Stimulated activated CD8-positive, alpha-beta memory T cell treated with anti-CD3 and anti-CD28 coated beads, Interleukin-7, amount 100 ng/mL, for 48 hours (primary cell): ENCODE measurements at regions not wholly inside any gene's neighbourhood (a gene's known extent, or its start where the extent isn't known, plus 50 kb on each side); places are given as distances from the start of the nearest gene placed in this dataset.
A peak's percentile ranks its signal among the peaks of the same experiment; 100 is the strongest.
"Not testable (repeated sequence)": the region's sequence is repeated elsewhere in the genome, so short reads cannot be mapped to it uniquely, and the experiment has no call there.

Experiments used
- DNase-seq, 2 donors: peaks; one replicate each; pipeline ENCODE4 v3.0.0-alpha.2; 2020; ENCODE audit warnings: low read depth in 1 of 2; ENCODE audit errors: extremely low read depth in 1 of 2

DNA sequence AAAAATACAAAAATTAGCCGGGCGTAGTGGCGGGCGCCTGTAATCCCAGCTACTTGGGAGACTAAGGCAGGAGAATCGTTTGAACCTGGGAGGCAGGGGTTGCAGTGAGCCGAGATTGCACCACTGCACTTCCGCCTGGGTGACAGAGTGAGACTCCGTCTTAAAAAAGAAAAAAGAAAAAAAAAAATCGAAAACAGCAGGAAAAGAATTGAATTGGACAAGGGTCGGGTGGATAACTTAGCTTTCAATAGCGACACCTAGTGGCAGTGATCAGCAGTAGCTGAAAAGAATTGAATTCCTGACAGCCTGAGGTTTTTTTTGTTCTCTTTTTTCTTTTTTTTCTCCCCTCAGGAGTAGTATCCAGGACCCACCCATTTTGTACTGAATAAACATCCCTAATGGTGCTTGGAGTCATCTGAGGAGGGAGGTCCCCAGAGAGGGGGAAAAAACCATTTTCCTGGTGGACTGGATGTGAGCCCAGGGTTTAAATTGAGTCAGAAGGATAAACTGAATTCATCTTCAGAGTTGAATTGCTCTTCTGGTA lies 55.1 kb downstream of the CYCS start:
- peak in 1 of 2 donors; percentile 11 for DNase-seq

DNA sequence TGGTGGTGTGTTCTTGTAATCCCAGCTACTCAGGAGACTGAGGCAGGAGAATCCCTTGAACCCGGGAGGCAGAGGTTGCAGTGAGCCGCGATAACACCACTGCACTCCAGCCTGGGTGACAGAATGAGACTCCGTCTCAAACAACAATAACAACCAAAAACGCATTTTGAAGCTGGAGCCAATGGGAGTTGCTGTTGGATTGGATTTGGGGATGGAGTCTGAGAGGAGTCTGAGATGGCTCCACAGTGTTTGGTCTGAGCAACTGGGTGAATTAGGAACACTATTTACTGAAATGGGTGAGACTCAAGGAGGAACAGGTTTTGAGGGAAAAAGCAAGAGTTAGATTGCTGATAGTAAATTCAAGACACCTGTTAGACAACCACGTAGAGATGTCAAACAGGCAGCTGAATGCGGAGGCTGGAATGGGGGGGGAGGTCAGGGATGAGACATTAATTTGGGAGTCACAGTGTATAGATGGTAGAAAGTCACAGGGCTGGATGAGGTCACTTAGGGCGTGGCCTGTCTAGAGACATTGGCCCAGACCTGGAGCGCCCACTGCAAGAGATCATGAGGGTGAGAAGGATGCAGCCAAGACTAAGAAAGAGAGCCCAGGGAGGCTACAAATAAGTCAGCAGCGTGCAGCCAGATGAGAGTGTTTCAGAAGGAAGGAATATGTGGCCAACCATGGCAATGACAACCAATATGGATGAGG lies 56.4 kb downstream of the CYCS start:
- no peak for DNase-seq

DNA sequence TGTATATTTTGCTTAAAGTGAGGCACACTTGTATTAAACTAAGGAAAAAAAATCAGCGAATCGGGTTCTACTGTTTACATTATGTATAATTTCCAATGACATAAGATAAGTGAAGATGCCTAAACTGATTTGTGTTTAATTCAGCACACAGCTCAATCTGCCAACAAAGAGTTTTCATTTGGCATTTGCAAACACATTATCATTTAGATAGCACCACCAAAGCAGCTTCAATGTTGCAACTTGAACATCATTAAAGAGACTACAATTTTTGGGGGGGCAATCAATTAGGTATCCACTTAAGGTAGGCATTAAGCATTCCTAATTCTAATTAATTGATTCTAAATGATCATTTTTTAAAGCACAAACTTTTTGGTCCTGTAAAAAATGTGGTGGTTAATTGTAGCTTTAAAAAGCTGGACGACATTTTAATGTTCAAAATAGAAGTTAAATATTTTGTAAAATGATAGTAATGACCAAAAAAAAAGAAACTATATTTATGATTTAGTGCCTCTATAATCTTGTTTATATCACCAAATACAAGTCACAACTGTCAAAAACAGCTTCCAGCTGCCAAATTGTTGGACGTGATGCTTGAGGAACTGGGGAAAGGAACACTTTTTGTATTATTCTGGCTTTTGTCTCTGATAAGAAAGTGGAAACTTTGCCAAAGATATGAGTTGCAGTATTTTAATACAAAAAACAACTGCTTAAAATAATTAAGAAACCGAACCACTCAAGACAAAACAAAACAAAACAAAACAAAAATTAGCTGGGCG lies 57.1 kb downstream of the CYCS start:
- no peak for DNase-seq

DNA sequence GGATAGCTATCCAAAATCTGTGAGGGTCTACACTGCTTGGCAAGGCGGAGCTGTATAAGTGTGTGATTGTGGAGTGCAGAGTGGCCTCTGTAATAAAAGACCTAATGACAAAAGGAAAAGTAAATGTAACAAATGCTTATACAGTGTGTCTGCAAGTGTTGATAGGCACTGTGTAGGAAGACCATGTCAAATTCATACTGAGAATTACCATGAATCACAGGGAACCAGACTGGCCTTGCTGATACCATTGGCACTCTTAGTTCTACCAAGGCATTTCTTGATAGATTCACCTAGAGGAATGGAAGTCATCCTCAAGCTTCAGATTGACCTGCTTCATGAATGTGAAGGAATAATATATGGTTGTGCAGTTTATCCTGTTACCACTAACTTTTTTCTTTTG lies 58.8 kb downstream of the CYCS start:
- no peak for DNase-seq

GRCh38 chr7:25062380-25062779 lies 62.7 kb downstream of the CYCS start:
- no peak for DNase-seq

- no peak for DNase-seq
These were observed 64.5 kb downstream of the CYCS start for GRCh38 chr7:25060487-25061055.

DNA sequence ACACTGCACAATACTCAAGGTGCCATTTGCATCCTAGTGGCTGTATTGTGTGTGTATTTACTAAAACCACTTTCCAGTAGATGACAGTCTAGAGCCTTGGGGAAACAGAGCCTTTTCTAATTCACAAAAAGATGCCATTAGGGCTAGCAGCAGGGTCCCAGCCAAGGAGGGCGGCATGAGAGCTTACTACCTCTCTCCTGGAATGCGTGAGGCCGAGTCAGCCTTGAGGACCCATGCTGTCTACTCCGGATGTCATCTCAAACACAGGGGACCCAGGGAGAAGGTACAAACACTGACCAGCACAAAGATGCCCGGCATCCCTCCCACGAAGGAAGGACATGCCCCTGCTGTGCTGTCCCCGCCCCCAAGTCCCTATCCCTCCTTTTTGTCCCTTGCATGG lies 65.5 kb downstream of the CYCS start:
- no peak for DNase-seq

- DNase-seq: no peak
These were observed 68.7 kb downstream of the CYCS start for GRCh38 chr7:25056368-25056767.

DNA sequence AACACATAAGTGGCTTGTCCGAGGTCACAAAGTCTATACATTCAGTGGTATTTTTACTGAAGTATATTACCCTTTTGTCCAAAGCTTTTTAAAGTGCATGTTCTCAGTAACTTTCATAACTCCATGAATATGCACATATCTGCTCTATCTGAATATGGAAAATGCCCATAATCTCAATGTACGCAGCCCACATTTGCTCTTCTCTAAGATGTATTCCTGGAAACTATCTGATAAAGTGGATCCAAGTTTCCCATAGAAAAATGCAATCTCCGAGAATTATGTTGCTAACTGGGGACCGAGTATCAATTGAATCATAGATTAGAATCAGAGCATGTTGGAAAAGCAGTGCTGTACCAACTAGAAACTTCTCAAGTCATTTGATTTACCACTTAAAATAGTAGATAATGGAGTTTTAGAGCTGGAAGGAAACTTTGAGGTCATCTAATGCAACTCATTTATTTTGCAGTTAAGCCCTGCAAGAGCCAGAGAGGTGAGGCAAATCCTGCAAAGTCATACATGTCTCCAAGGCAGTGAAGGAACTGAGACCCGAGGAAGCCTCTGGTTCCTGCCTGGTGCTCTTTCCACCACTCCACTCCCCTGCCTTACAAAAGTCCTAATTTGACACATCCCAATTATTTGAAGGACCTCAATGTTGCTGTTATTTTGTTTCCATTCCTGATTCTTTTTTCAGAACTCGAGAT lies 69.4 kb downstream of the CYCS start:
- no peak for DNase-seq

- no peak for DNase-seq
These were observed 70.1 kb downstream of the CYCS start for GRCh38 chr7:25054819-25055519.

- no peak for DNase-seq
These were observed 70.2 kb upstream of the OSBPL3 start for GRCh38 chr7:25050223-25050622.

DNA sequence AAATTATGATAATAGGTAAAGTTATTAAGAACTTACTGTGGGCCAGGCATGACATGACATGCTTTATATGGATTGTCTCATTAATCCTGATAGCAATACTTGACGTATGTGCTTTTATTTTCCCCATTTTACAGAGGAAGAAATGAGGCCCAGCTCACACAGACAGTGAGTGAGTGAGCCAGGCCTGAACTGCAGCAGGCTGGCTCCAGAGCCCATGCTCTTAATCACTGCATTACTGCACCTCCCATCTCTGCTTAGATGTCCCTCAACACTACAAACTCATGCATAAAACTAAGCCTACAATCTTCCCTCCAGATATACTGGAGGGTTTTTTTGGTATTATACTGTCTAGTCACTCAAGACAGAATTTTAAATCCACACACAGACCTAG lies 68.5 kb upstream of the OSBPL3 start:
- DNase-seq: no peak

DNA sequence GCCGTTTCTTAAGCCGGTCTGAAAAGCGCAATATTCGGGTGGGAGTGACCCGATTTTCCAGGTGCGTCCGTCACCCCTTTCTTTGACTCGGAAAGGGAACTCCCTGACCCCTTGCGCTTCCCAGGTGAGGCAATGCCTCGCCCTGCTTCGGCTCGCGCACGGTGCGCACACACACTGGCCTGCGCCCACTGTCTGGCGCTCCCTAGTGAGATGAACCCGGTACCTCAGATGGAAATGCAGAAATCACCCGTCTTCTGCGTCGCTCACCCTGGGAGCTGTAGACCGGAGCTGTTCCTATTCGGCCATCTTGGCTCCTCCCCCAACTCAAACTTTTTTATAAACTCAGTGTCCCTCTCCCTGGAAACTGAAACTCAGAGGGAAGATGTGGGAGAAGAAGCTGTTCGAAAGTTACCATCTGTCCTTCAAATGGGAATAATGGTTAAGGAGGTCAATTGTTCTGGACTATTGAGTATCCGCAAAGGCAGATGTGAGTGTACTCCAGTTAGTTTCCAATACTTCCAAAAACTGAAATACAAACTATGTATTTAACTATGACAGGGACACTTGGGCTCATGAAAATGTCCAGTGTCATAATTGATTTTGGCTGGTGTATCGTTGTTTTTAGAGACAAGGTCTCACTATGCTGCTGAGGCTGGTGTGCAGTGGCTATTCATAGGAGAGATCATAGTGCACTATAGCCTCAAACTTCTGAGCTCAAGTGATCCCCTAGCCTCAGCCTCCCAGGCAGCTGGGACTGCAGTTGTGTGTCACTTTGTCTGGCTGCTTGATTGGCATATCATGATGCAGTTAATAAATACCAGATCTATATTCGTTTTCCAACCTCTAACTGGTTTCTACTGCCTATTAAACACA lies 67.8 kb upstream of the OSBPL3 start:
- DNase-seq: not testable (repeated sequence)

GRCh38 chr7:25037325-25037724 lies 57.3 kb upstream of the OSBPL3 start:
- DNase-seq: no peak

- DNase-seq: no peak
These were observed 55.3 kb upstream of the OSBPL3 start for GRCh38 chr7:25035274-25035673.

DNA sequence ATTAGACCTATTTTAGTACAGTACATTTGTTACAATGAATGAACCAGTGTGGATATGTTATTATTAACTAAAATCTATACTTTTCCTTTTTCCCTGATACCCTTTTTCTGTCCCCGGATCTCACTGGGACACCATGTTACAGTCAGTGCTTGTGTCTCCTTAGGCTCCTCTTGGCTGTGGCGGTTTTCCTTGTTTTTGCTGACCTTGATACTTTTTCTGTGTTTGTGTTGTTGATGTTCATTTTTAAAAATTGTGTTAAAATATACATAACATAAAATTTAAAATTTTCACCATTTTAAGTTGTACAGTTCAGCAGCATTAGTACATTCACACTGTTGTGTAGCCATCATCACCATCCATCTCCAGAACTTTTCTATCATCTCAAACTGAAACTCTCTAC lies 54.2 kb upstream of the OSBPL3 start:
- DNase-seq: no peak

GRCh38 chr7:25032774-25033743 lies 53.1 kb upstream of the OSBPL3 start:
- no peak for DNase-seq

- no peak for DNase-seq
These were observed 51.5 kb upstream of the OSBPL3 start for GRCh38 chr7:25031432-25031831.

DNA sequence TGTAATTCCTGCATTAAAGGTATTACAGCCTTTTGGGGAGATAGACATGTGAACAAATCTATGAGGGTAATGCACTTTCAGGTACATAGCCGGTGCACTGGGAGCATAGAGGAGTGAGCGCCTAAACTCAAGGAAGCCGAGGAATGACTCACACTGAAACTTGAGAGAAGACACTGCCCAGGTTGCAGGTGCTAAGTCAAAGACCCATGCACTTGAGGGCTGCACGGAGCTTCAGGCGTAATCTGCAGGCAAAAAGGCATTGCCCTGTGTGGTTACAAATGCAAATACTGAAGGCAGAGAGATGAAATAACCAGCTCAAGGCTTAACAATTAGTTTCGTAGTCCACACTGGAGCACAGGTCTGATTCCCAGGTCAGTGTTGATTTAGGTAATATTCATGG lies 51.0 kb upstream of the OSBPL3 start:
- no peak for DNase-seq
